ENCODE measurements at regions not wholly inside any gene's neighbourhood (a gene's known extent, or its start where the extent isn't known, plus 50 kb on each side); places are given as distances from the start of the nearest gene placed in this dataset.

GRCh38 chr17:27944546-27945332 is 51.6 kb upstream of the LYRM9 start:
- no peak for TF ChIP-seq CTCF (IDR thresholded peaks at IDR 0.05; ENCODE audit: partially characterized antibody, unreplicated experiment)
- Mint-ChIP-seq H3K9me3 (ENCODE audit: unreplicated experiment) (no peaks in the 10 kb centered on the region), H3K27ac (ENCODE audit: unreplicated experiment) (no peak overlapping the region)

GRCh38 chr17:27945333-27945616 is 52.1 kb upstream of the LYRM9 start:
- H3K27ac Mint-ChIP-seq (ENCODE audit: unreplicated experiment), result no peak overlapping the region
- TF ChIP-seq CTCF (IDR thresholded peaks at IDR 0.05; ENCODE audit: partially characterized antibody, unreplicated experiment), result no peak
- H3K9me3 Mint-ChIP-seq (ENCODE audit: unreplicated experiment), result no peaks in the 10 kb centered on the region
- no peaks in the 10 kb centered on the region for H3K36me3 Mint-ChIP-seq (ENCODE audit: unreplicated experiment)
- H3K4me1 Mint-ChIP-seq (ENCODE audit: low read depth, unreplicated experiment), result no peaks in the 10 kb centered on the region
- DNase-seq, result no peak
- H3K4me3 Mint-ChIP-seq (ENCODE audit: unreplicated experiment), result no peak overlapping the region
- H3K27me3 Mint-ChIP-seq (ENCODE audit: unreplicated experiment), result no peaks in the 10 kb centered on the region

More at GRCh38 chr17:27944546-27945332, 51.6 kb upstream of the LYRM9 start:
- Mint-ChIP-seq H3K4me3 (ENCODE audit: unreplicated experiment) (no peak overlapping the region), H3K4me1 (ENCODE audit: low read depth, unreplicated experiment) (no peaks in the 10 kb centered on the region), H3K27me3 (ENCODE audit: unreplicated experiment) (peaks cover under 1% of the 10 kb centered on the region), H3K36me3 (ENCODE audit: unreplicated experiment) (no peaks in the 10 kb centered on the region)
- no peak for DNase-seq

- TF ChIP-seq CTCF (IDR thresholded peaks at IDR 0.05; ENCODE audit: partially characterized antibody, unreplicated experiment), result no peak
- Mint-ChIP-seq H3K27ac (ENCODE audit: unreplicated experiment) (no peak overlapping the region), H3K9me3 (ENCODE audit: unreplicated experiment) (no peaks in the 10 kb centered on the region), H3K4me1 (ENCODE audit: low read depth, unreplicated experiment) (no peaks in the 10 kb centered on the region), H3K4me3 (ENCODE audit: unreplicated experiment) (no peak overlapping the region), H3K36me3 (ENCODE audit: unreplicated experiment) (no peaks in the 10 kb centered on the region), H3K27me3 (ENCODE audit: unreplicated experiment) (no peaks in the 10 kb centered on the region)
- no peak for DNase-seq
Measured at GRCh38 chr17:27945953-27946352, 52.8 kb upstream of the LYRM9 start.

GRCh38 chr17:27946513-27946912 is 53.3 kb upstream of the LYRM9 start:
- no peak overlapping the region for H3K27ac Mint-ChIP-seq (ENCODE audit: unreplicated experiment)
- H3K9me3 Mint-ChIP-seq (ENCODE audit: unreplicated experiment), result no peaks in the 10 kb centered on the region
- TF ChIP-seq CTCF (IDR thresholded peaks at IDR 0.05; ENCODE audit: partially characterized antibody, unreplicated experiment), result no peak
- no peaks in the 10 kb centered on the region for H3K27me3 Mint-ChIP-seq (ENCODE audit: unreplicated experiment)
- H3K36me3 Mint-ChIP-seq (ENCODE audit: unreplicated experiment), result no peaks in the 10 kb centered on the region
- no peak for DNase-seq
- no peaks in the 10 kb centered on the region for H3K4me1 Mint-ChIP-seq (ENCODE audit: low read depth, unreplicated experiment)
- no peak overlapping the region for H3K4me3 Mint-ChIP-seq (ENCODE audit: unreplicated experiment)

GRCh38 chr17:27947005-27947406 is 53.8 kb upstream of the LYRM9 start:
- peaks cover 2% of the 10 kb centered on the region for H3K4me1 Mint-ChIP-seq (ENCODE audit: low read depth, unreplicated experiment)
- peaks cover 2% of the 10 kb centered on the region for H3K9me3 Mint-ChIP-seq (ENCODE audit: unreplicated experiment)
- TF ChIP-seq CTCF (IDR thresholded peaks at IDR 0.05; ENCODE audit: partially characterized antibody, unreplicated experiment), result no peak
- no peak for DNase-seq
- H3K4me3 Mint-ChIP-seq (ENCODE audit: unreplicated experiment), result no peak overlapping the region
- no peak overlapping the region for H3K27ac Mint-ChIP-seq (ENCODE audit: unreplicated experiment)
- H3K27me3 Mint-ChIP-seq (ENCODE audit: unreplicated experiment), result peaks cover 2% of the 10 kb centered on the region
- no peaks in the 10 kb centered on the region for H3K36me3 Mint-ChIP-seq (ENCODE audit: unreplicated experiment)

Measured in glutamatergic neuron (in vitro differentiated cells).